ENCODE measurements at regions not wholly inside any gene's neighbourhood (a gene's known extent, or its start where the extent isn't known, plus 50 kb on each side); places are given as distances from the start of the nearest gene placed in this dataset.
"Not testable (repeated sequence)": the region's sequence is repeated elsewhere in the genome, so short reads cannot be mapped to it uniquely, and the experiment has no call there.

- DNase-seq (ENCODE audit: low spot score): no peak
Observed at GRCh38 chr4:34492414-34492813, 1751.9 kb downstream of the ARAP2 start.

DNA sequence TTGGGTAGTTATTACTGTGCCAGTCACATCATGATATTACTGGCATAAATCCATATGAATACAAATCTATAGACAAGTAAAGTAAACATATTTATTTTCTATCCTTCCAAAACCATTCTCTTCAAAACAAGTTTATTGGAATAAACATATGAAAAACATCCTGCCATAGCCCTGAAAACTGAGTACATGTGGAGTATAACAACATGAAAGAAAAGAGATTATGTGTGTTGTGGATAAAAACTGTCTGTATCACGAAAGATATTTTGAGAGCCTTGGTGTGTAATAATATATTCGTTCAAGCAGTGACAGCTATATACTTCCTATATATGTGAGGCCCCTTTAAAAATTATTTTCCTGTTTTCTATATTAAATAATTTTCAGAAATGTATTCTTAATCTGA lies 1742.2 kb downstream of the ARAP2 start:
- no peak for DNase-seq (ENCODE audit: low spot score)

DNA sequence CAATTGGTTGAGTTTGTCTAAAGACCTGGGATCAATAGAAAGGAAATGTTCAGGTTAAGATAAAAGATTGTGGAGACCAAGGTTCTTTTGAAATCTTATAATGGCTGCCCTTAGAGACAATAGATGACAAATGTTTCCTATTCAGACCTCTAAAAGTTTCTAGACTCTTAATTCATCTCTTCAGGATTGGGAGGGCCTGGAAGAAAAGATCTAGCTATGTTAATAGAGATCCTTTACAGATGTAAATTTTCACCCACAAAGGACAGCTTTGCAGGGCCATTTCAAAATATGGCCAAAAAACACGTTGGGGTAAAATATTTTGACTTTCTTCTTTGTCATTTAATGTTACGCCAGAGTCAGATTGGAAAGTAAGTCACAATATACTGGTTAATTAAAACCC lies 1739.6 kb downstream of the ARAP2 start:
- not testable (repeated sequence) for DNase-seq (ENCODE audit: low spot score)

DNA sequence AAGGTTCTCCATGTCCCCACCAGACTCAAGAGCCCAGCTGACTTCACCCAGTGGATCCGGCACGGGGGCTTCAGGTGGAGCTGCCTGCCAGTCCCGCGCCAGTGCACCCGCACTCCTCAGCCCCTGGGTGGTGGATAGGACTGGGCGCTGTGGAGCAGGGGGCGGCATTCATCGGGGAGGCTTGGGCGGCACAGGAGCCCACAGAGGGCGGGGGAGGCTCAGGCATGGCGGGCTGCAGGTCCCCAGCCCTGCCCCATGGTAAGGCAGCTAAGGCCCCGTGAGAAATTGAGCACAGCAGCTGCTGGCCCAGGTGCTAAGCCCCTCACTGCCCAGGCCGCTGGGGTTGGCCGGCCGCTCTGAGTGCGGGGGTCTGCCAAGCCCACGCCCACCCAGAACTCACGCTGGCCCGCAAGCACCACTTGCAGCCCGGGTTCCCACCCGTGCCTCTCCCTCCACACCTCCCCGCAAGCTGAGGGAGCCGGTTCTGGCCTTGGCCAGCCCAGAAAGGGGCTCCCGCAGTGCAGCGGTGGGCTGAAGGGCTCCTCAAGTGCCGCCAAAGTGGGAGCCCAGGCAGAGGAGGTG lies 1737.7 kb downstream of the ARAP2 start:
- DNase-seq (ENCODE audit: low spot score): not testable (repeated sequence)

GRCh38 chr4:34512616-34513015 lies 1731.7 kb downstream of the ARAP2 start:
- no peak for DNase-seq (ENCODE audit: low spot score)

DNA sequence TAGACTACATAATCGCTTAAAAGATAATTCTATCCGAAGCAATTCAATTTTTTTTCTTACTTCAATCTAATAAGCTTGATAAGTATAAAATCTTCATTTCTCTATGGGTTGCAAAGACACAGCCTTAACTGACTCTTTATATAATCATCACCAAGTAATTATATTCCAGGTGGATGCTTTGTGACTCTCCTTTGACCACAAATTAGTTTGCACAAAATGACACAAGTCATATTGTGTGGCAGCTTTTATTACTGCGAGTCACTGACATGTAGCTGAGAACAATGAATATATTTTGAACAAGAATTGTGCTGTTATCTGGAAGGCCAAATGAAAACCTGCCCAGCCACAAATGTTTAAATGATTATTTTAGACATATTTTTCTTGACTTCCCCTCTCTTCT lies 1727.8 kb downstream of the ARAP2 start:
- no peak for DNase-seq (ENCODE audit: low spot score)

DNA sequence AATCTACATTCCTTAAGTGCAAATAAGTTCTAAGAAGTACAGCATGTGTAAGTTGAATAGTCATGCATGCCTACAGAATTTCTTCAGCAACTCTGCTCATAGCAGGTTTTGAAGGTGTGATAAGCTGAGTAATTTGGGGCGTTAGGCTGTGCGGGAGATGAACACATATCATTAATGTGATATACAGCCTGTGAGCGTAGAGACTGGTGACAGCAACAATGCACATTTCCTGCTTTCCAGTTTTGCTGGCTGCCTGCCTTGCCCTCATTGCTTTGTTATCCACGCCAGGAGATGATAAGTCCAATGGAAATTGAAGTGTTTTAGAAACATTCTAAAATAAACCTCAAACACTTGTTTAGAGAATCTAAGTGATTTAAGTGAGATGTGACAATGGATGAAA lies 1709.4 kb downstream of the ARAP2 start:
- DNase-seq (ENCODE audit: low spot score): no peak

- DNase-seq (ENCODE audit: low spot score): no peak
Observed at GRCh38 chr4:34566091-34566490, 1678.2 kb downstream of the ARAP2 start.

- no peak for DNase-seq (ENCODE audit: low spot score)
Observed at GRCh38 chr4:34572026-34572425, 1672.3 kb downstream of the ARAP2 start.

DNA sequence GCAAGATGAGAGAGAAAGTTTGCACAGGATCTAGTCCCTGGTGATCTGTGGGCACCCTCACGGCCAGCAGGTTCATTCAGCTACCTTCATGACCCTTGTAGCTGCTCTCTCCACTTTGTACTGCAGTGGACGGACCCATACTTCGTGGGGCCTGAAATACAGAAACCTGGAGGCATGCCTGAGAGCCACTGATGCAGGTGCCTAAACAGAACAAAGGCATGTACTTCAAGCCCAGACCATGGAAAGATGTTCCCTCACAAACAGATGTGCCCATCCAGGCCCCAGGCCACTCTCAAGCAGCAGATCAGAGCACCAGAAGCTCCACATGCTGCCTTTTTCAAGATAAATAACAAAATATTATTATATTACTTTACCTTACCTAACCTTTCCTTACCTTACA lies 1629.0 kb downstream of the ARAP2 start:
- no peak for DNase-seq (ENCODE audit: low spot score)

DNA sequence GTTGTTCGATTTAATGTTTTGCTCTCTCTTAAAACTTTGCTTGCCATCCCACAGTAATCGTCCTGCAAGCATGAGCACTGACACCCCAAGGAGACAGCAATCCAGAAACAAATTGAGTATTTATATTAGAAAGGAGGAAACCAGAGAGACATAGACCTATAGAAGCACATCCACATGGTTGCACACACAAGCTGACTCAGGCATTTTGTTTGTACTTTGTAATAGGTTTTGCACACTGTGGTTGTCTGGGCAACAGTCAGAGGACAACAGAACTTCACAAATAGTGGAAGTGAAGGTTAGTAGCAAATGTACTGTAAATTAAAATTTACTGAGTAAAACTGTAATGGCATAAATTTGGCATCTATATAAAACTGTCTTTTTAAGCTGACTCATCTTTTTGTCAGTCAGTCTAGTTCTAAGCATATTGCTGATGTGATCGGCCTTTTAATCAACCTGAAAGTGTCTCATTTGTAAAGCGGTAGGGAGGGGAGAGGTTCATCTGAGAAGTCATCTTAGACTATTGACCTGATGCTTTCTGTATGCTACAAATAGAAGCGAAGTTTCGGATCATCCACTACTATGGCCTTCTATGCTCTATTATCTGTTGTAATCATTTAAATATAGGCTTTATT lies 1624.7 kb downstream of the ARAP2 start:
- no peak for DNase-seq (ENCODE audit: low spot score)

DNA sequence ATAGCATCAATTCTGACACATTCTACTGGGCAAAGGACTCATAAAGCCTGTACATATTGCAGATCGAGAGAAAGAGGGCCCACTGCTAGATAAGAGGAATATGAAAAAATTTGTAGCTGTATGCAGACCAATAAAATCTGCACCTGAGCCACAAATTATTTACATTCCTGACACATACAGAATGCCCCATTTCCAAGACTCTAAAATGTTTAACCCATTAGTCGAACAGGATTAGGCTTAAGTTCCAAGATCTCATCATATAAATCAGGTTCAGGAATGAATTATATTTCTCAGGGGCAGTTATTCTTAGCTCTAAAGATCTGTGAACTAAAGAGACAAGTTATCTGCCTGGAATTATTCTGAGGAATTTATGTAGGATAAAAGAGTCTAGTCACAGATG lies 1615.8 kb downstream of the ARAP2 start:
- DNase-seq (ENCODE audit: low spot score): no peak

DNA sequence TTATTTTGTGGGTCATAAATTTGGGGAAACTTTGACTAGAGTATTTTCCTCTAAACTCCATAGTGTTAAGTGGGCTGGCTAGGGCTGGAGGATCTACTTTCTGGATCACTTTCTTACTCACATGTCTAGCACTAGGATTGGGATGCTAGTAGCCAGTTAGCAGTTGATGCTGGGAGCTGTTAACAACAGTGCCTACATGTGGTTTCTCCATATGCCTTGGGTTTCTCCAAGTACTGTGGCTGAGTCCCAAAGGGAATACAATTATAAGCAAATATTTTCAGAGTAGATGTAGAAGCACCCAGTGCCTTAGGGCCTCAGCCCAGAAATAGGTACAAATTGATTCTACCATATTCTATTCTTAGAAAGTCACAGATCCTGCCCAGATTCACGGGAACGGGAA lies 1614.9 kb downstream of the ARAP2 start:
- no peak for DNase-seq (ENCODE audit: low spot score)

- DNase-seq (ENCODE audit: low spot score): no peak
Observed at GRCh38 chr4:34633241-34633640, 1611.1 kb downstream of the ARAP2 start.

- DNase-seq (ENCODE audit: low spot score): no peak
Observed at GRCh38 chr4:34636623-34637022, 1607.7 kb downstream of the ARAP2 start.

GRCh38 chr4:34643476-34643875 lies 1600.8 kb downstream of the ARAP2 start:
- DNase-seq (ENCODE audit: low spot score): no peak

DNA sequence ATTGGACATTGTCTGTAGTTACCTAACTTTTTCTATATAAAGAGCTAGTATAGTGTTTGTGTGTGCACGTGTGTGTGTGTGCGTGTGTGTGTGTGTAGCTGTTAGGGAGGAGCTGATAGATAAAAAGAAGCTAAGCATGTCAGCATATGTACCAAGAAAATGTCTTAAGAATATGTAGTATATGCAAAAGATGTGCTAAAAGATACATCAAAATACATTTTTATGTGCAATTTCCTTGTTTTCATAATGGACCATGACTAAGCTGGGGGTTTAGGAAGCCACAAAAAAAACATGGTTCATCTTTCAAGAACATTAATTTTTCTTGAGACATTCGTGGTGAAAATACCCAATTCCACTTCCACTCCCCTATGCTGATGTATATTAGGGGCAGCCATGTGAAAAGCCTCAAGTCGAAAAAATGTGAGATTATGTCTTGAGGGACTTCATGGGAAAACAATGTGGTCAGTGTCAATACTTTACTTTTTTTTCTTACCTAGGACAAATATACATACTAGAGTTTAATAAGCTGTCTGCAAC lies 1599.7 kb downstream of the ARAP2 start:
- DNase-seq (ENCODE audit: low spot score): no peak

GRCh38 chr4:34649716-34650115 lies 1594.6 kb downstream of the ARAP2 start:
- no peak for DNase-seq (ENCODE audit: low spot score)

GRCh38 chr4:34664051-34664450 lies 1580.3 kb downstream of the ARAP2 start:
- no peak for DNase-seq (ENCODE audit: low spot score)

DNA sequence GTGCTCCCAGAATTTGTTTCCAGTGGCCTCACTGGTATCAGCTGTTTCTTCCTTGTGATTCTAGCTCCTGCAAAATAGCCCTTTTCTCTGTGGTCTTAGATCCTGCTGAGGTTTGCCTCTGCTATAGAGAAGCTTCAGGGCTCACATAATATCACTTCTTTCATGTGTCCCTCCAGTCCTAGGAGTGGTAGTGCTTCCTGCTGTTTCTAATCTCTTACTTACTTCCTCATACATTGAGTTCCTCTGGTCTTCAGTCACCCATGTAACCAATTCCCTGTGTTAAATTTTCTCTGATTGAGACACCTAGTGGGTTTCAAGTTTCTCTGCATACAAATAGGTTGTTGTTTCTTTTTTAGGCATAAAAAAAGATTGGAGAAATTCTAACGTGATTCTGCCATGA lies 1567.9 kb downstream of the ARAP2 start:
- no peak for DNase-seq (ENCODE audit: low spot score)

GRCh38 chr4:34678431-34678830 lies 1565.9 kb downstream of the ARAP2 start:
- DNase-seq (ENCODE audit: low spot score): no peak

DNA sequence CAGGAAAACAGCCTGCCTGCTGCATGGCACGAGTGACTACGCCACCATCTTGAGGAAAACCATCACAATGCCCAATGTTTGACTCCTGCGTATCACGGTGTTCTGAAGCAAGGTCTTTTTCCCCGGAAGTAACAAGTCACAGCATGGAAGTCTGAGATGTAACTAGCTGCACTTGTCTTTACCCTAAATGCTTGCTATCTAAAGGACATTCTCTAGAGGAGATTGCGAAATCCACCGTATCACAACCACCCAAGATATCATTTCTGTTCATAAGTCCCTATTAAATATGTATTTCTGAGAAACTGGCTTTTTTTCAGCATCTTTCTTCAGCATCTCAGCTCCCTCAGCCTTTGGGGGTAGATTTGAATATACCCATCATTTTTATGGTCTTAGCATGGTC lies 1565.1 kb downstream of the ARAP2 start:
- no peak for DNase-seq (ENCODE audit: low spot score)

DNA sequence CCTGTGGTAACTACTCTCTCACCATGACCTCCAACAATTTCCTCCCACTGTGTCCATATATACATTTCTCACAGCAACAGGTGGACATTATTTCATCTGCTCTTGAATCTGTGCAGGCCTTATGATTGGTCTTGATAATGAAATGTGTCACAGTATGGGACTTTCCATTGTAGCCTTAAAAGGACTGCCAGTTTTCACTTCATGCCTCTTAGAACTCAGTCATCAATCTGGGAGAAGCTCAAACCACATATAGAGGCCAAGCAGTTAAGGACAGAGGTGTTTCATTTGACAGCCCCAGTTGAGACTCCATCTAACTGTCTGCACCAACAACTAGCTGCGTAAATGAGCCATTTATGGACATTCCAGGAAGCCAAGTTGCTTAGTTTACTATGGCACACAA lies 1534.8 kb downstream of the ARAP2 start:
- no peak for DNase-seq (ENCODE audit: low spot score)
